Esophagus (tissue), 2 donors: ENCODE measurements at regions not wholly inside any gene's neighbourhood (a gene's known extent, or its start where the extent isn't known, plus 50 kb on each side); places are given as distances from the start of the nearest gene placed in this dataset.

ENCODE experiments used
- H3K27ac ChIP-seq, 2 donors: one replicate each; pipeline ENCODE4 v1.5.1; 2013; ENCODE audit warnings: low read depth in 2 of 2, mild to moderate bottlenecking in 2 of 2, inconsistent platforms in 1 of 2, low read length in 1 of 2, moderate library complexity in 1 of 2
- H3K27me3 ChIP-seq, 2 donors: one replicate each; pipeline ENCODE4 v1.6.1; 2013; ENCODE audit warnings: low read length in 2 of 2, control low read depth in 1 of 2, mild to moderate bottlenecking in 1 of 2; ENCODE audit not compliant: insufficient read depth in 2 of 2, control insufficient read depth in 1 of 2
- H3K36me3 ChIP-seq, 2 donors: one replicate each; pipeline ENCODE4 v1.6.1; 2013; ENCODE audit warnings: low read length in 1 of 2; ENCODE audit not compliant: control insufficient read depth in 2 of 2, insufficient read depth in 2 of 2
- H3K4me1 ChIP-seq, 2 donors: one replicate each; pipeline ENCODE4 v1.6.1; 2013; ENCODE audit warnings: low read length in 1 of 2; ENCODE audit not compliant: control insufficient read depth in 2 of 2, insufficient read depth in 2 of 2
- H3K4me3 ChIP-seq, 2 donors: one replicate each; pipeline ENCODE4 v1.5.1; 2013; ENCODE audit warnings: low read length in 2 of 2, mild to moderate bottlenecking in 2 of 2, low read depth in 1 of 2, moderate library complexity in 1 of 2
- H3K9me3 ChIP-seq, 2 donors: one replicate each; pipeline ENCODE4 v1.6.1; 2013; ENCODE audit warnings: mild to moderate bottlenecking in 2 of 2, low read depth in 1 of 2, low read length in 1 of 2, moderate library complexity in 1 of 2; ENCODE audit not compliant: control insufficient read depth in 2 of 2, insufficient read depth in 1 of 2
- WGBS, 2 donors: extraction: QIAGEN DNeasy Blood & Tissue Kit; methylation state at CpG; one replicate each; pipeline ENCODE4 v1.1.7; 2013; 5-methylcytosine and 5-hydroxymethylcytosine counted together
- donor health status: healthy with polysubstance abuse.
- donor health status: Bipolar disorder and iron deficiency.

DNA sequence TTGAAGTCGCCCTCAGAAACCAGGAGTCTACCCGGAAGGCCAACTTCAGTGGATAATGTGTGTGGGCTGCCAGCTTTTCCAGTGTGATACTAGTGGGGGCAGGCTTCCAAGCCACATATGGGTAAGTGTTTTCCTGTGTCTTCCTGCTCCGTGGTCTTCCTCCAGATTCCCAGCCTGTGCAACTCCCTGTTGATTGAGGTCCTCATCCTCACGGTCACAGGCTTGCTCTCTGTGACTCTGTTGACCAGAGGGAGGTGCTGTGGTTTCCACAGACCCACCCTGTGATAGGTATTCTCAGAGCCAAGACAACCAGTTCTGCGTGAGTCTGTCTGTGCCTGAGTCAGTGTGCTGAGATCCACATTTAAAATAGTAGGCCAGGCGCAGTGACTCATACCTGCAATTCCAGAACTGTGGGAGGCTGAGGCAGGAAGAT lies 388.0 kb upstream of the IRX2 start:
- peaks cover 0 to 2% of the 10 kb centered on the region in 2 donors for H3K4me1 ChIP-seq
- no peak overlapping the region for H3K4me3 ChIP-seq
- H3K27me3 ChIP-seq = no peaks in the 10 kb centered on the region
- no peak overlapping the region for H3K27ac ChIP-seq
- WGBS, 2 donors = 58 to 68% methylated on average over 6 of the region's 6 CpGs
- H3K9me3 ChIP-seq = peaks cover 0 to 4% of the 10 kb centered on the region in 2 donors
- no peaks in the 10 kb centered on the region for H3K36me3 ChIP-seq

DNA sequence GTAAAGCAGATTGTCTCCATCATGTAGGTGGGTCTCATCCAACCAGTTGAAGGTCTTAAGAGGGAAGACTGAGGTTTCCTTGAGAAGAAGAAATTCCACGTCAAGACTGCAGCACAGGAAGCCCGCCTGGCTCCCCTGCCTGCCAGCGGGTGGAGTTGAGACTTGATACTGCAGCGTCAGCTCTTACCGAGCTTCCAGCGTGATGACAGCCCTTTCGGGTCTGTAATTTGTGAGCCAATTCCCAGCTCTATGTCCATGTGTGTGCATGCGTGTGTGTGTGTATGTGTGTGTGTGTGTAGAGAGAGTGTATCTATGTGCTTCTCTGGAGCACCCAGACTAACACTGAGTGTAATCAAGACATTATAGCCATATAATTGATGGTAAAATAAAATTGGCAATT lies 379.7 kb upstream of the IRX2 start:
- no peaks in the 10 kb centered on the region for H3K36me3 ChIP-seq
- H3K27ac ChIP-seq = no peak overlapping the region
- H3K27me3 ChIP-seq = no peaks in the 10 kb centered on the region
- H3K4me3 ChIP-seq = no peak overlapping the region
- H3K9me3 ChIP-seq = peaks cover 0 to 4% of the 10 kb centered on the region in 2 donors
- WGBS, 2 donors = 51 to 63% methylated on average over 8 of the region's 8 CpGs
- no peaks in the 10 kb centered on the region for H3K4me1 ChIP-seq

DNA sequence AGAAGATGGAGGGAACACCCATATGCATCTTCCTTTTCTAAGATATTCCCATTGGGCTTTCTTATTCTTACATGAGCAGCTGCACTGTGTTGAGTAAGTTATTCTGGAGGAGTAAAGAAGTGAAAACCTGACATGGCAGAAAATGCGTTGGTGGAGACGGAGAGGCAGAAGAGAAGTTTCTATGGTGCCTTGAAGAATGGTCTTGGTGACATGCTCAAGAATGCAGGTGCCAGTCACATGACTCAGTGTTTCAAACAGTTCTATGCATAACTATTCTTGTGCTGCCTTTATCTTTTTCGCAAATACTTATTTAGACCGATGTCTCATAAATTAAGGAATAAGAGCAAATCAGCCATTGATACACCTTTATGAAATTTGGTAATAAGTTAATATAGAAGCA lies 377.8 kb upstream of the IRX2 start:
- H3K27ac ChIP-seq = no peak overlapping the region
- no peak overlapping the region for H3K4me3 ChIP-seq
- WGBS, 2 donors = 92 to 93% methylated on average over 4 of the region's 4 CpGs
- H3K4me1 ChIP-seq = no peaks in the 10 kb centered on the region
- no peaks in the 10 kb centered on the region for H3K36me3 ChIP-seq
- H3K9me3 ChIP-seq = peaks cover 0 to 4% of the 10 kb centered on the region in 2 donors
- no peaks in the 10 kb centered on the region for H3K27me3 ChIP-seq

DNA sequence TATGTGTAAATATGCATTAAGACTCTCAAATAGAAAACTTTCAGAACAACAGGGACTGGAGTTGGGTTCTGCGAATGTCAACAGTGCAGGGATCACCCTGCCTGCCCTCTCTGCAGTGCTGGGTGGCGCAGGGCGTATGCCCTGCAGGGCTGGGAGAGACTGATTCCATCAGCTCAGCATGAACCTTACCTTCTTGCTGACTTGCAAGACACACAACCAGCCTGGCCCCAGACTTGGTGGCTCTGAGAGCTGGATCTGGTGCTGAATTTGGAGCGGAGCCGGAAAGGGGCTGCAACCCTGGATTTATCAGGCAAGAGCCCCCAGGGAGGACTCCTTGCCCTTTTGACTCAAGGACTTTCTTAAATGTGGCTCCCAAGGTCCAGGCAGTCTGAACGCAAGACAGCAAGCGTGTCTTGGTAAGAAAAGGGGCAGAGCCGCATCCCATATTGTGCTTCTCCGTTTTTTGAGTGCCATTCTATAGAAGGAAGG lies 376.0 kb upstream of the IRX2 start:
- Histone ChIP-seq H3K9me3 (peaks cover 0 to under 1% of the 10 kb centered on the region in 2 donors), H3K36me3 (no peaks in the 10 kb centered on the region), H3K4me1 (no peaks in the 10 kb centered on the region), H3K4me3 (no peak overlapping the region), H3K27ac (no peak overlapping the region), H3K27me3 (no peaks in the 10 kb centered on the region)
- WGBS, 2 donors = 87 to 93% methylated on average over 9 of the region's 9 CpGs

DNA sequence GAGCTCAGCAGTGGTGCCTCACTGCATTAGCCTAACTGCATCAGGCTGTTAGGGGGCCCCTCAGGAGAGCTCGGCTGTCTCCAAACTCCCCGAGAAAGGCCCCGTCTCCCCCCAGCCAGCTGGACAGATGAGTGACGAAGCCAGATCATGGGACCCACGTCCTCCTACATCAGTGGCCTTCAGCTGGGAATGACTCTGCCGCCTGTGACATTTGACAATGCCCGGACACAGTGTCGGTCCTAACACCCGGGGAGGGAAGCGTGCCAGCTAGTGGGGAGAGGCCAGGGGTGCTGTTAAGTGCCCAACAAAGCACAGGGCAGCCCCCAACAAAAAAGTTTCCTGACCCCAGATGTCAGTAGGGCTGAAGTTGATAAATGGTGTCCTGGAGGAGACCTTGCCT lies 375.2 kb upstream of the IRX2 start:
- Histone ChIP-seq H3K27me3 (no peaks in the 10 kb centered on the region), H3K9me3 (no peaks in the 10 kb centered on the region), H3K4me3 (no peak overlapping the region), H3K4me1 (no peaks in the 10 kb centered on the region), H3K27ac (no peak overlapping the region), H3K36me3 (no peaks in the 10 kb centered on the region)
- WGBS, 2 donors = 69 to 71% methylated on average over 10 of the region's 10 CpGs

DNA sequence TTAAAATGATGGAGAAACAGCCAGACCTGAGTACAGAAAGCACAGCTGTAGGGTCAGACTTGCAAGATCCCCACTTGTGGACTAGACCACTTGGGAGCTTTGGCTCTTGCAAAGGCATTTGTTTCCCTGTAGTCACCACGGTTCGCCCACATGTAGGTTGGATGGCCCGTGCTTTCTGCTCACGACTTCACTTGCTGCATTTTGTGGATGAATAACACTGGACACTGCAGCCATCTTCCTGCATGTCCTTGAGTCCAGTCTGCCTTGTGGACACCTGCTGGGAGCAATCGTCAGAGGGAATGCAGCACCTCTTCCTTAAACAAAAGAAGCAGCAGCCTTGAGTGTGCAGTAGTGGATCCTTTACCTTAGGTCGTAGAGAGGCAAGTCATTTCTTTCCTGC lies 372.9 kb upstream of the IRX2 start:
- no peak overlapping the region for H3K27ac ChIP-seq
- no peaks in the 10 kb centered on the region for H3K9me3 ChIP-seq
- no peaks in the 10 kb centered on the region for H3K27me3 ChIP-seq
- no peaks in the 10 kb centered on the region for H3K36me3 ChIP-seq
- no peak overlapping the region for H3K4me3 ChIP-seq
- 90% methylated on average over 6 of the region's 6 CpGs for WGBS, 2 donors
- no peaks in the 10 kb centered on the region for H3K4me1 ChIP-seq

DNA sequence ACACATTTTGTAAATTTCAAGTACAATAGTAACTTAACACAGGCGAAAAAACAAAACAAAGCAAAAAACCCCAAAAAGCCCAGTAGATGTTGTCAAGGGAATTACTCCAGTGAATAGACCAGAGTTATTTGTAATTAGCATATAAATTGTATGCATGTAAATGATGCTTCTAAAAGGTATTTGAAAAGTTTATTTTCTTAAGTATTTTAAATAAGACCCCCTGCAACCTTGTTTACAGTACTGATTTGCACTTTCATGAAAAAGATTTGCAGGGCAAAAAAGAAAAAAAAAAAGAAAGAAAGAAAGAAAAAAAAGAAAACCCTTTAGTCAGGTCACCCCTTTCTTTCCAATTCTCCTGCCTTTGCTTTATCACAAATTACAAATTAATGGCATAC lies 372.3 kb upstream of the IRX2 start:
- H3K9me3 ChIP-seq = no peaks in the 10 kb centered on the region
- H3K27me3 ChIP-seq = no peaks in the 10 kb centered on the region
- no peaks in the 10 kb centered on the region for H3K36me3 ChIP-seq
- H3K4me1 ChIP-seq = no peaks in the 10 kb centered on the region
- WGBS, 2 donors = 86 to 90% methylated on average over 1 of the region's 1 CpG
- no peak overlapping the region for H3K4me3 ChIP-seq
- no peak overlapping the region for H3K27ac ChIP-seq

DNA sequence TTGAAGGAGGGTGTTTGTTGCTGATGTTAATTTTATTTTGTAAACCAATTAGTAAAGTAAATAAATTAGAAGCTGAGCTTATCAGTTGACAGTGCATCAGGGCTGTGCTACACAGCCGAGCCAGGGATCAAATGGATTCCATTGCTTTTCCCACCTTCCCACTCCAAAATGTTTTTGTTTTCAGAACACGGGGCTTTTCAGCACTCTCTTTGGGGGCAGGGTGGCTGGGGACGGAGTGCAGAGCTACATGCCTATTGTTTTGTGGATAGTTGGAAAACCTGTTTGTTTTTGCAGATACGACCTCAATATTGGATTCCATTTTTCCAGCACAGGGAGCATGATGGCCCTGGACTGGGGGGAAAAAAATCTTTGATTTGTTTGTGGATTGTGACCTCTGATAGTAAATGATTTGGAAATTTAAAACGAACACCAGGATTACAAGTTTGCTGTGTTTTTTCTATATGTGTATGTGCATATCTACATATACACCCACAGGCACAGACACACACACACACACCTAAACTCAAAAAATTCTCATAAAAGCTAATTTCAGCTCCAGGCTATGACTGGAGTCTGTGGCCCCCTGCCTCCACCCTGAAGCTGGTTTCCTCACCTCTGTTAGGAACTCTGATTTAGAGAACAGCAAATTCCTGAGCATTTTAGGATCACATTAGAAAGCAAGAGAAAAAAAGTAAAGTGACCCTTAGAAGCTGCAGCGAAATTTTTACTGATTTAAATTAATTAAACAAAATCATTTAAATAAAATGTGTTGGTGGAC lies 371.7 kb upstream of the IRX2 start:
- H3K4me1 ChIP-seq = no peaks in the 10 kb centered on the region
- H3K4me3 ChIP-seq = no peak overlapping the region
- peaks cover 0 to under 1% of the 10 kb centered on the region in 2 donors for H3K27me3 ChIP-seq
- H3K36me3 ChIP-seq = no peaks in the 10 kb centered on the region
- H3K9me3 ChIP-seq = no peaks in the 10 kb centered on the region
- H3K27ac ChIP-seq = no peak overlapping the region
- 27 to 37% methylated on average over 6 of the region's 6 CpGs for WGBS, 2 donors

DNA sequence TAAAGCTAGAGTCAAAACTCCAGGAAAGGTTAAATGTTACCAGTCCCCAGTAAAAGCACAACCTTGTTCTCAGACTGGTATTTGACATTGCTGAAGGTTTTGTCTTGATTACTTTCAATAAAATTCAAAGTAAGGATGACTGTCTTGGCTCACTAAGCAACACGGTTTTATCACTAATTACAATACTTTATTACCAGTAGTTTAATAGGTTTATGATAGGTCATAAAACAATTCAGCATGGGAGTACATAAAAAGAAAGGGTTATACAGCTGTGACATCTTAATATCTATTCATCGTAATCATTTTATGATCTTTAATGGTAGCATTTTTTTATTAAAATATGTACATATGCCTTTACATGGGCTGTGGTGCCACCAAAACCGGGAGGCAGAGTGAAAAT lies 370.7 kb upstream of the IRX2 start:
- 37 to 51% methylated on average over 3 of the region's 3 CpGs for WGBS, 2 donors
- no peak overlapping the region for H3K4me3 ChIP-seq
- no peaks in the 10 kb centered on the region for H3K4me1 ChIP-seq
- no peaks in the 10 kb centered on the region for H3K9me3 ChIP-seq
- H3K27ac ChIP-seq = no peak overlapping the region
- peaks cover 0 to 2% of the 10 kb centered on the region in 2 donors for H3K27me3 ChIP-seq
- no peaks in the 10 kb centered on the region for H3K36me3 ChIP-seq

DNA sequence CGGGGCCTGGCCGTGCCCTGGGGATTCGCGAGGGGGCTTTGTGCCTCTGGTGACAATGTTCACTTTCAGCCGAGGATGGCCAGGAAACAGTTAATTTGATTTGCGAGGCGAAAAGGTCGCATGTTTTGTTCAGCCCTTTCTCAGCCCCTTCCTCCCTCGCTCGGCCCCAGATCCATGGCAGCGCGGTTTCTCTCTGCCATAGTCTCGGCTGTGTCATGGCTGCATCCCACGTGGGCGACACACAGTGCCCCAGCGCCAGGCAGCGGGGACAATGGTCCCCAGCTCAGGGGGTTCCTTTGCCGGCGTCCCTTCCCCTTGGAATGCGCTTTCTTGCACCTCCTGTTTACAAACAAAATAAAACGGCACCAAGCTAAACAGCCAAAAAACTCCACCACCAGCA lies 370.3 kb upstream of the IRX2 start:
- Histone ChIP-seq H3K4me3 (no peak overlapping the region), H3K4me1 (no peaks in the 10 kb centered on the region), H3K36me3 (no peaks in the 10 kb centered on the region), H3K27ac (no peak overlapping the region), H3K27me3 (peaks cover 0 to 2% of the 10 kb centered on the region in 2 donors), H3K9me3 (no peaks in the 10 kb centered on the region)
- 33 to 41% methylated on average over 21 of the region's 21 CpGs for WGBS, 2 donors
